Liver (tissue), 8 donors: ENCODE measurements at regions not wholly inside any gene's neighbourhood (a gene's known extent, or its start where the extent isn't known, plus 50 kb on each side); places are given as distances from the start of the nearest gene placed in this dataset.

Experiments
- DNase-seq: peaks from one replicate; pipeline ENCODE4 v3.0.0-alpha.2; 2017; ENCODE audit warnings: low spot score
- H3K27ac ChIP-seq, 2 donors: one replicate each; pipeline ENCODE4 v1.7.0; 2013; ENCODE audit warnings: inconsistent platforms in 2 of 2, low read length in 2 of 2, control low read depth in 1 of 2, low read depth in 1 of 2, mild to moderate bottlenecking in 1 of 2
- H3K27me3 ChIP-seq, 4 donors: one replicate each; pipeline versions ENCODE4 v1.6.1 to v1.7.0; 2013; ENCODE audit warnings: low read length in 3 of 4, inconsistent platforms in 1 of 4, mild to moderate bottlenecking in 1 of 4, moderate library complexity in 1 of 4; ENCODE audit not compliant: control insufficient read depth in 4 of 4, insufficient read depth in 4 of 4
- H3K36me3 ChIP-seq, 4 donors: one replicate each; pipeline versions ENCODE4 v1.6.1 to v1.7.0; 2013; ENCODE audit warnings: low read length in 3 of 4, mild to moderate bottlenecking in 3 of 4, low read depth in 1 of 4, moderate library complexity in 1 of 4; ENCODE audit not compliant: control insufficient read depth in 4 of 4, insufficient read depth in 3 of 4
- H3K4me1 ChIP-seq, 4 donors: one replicate each; pipeline versions ENCODE4 v1.6.1 to v1.7.0; 2013; ENCODE audit warnings: low read length in 3 of 4, mild to moderate bottlenecking in 3 of 4, moderate library complexity in 1 of 4; ENCODE audit not compliant: control insufficient read depth in 4 of 4, insufficient read depth in 4 of 4
- H3K4me3 ChIP-seq, 3 donors: one replicate each; pipeline versions ENCODE4 v1.6.1 to v1.7.0; 2013; ENCODE audit warnings: low read length in 3 of 3, control low read depth in 1 of 3, low read depth in 1 of 3, mild to moderate bottlenecking in 1 of 3
- H3K9ac ChIP-seq, 2 donors: one replicate each; pipeline ENCODE4 v1.7.0; 2013; ENCODE audit warnings: low read length in 2 of 2, mild to moderate bottlenecking in 2 of 2, moderate library complexity in 2 of 2, control low read depth in 1 of 2, low read depth in 1 of 2
- H3K9me3 ChIP-seq, 4 donors: one replicate each; pipeline versions ENCODE4 v1.6.1 to v1.7.0; 2013; ENCODE audit warnings: low read length in 3 of 4; ENCODE audit not compliant: control insufficient read depth in 4 of 4
- EGR1 ChIP-seq, 2 donors: IDR thresholded peaks; 2 replicates each; pipeline ENCODE4 v1.6.1; 2016 to 2018; ENCODE audit warnings: antibody characterized with exemption in 2 of 2, low read depth in 2 of 2
- FOXA1 ChIP-seq: IDR thresholded peaks from 2 replicates; pipeline ENCODE4 v1.6.1; 2016; ENCODE audit warnings: antibody characterized with exemption
- FOXA2 ChIP-seq: IDR thresholded peaks from 2 replicates; pipeline ENCODE4 v1.6.1; 2016; ENCODE audit warnings: antibody characterized with exemption
- GABPA ChIP-seq, 2 donors: IDR thresholded peaks in 1 of 2; conservative IDR thresholded peaks in 1 of 2; 2 replicates each; pipeline ENCODE4 v1.6.1; 2016; ENCODE audit warnings: antibody characterized with exemption in 2 of 2, mild to moderate bottlenecking in 1 of 2, moderate library complexity in 1 of 2
- HNF4A ChIP-seq, 2 donors: conservative IDR thresholded peaks; 2 replicates each; pipeline ENCODE4 v1.6.1; 2016; ENCODE audit warnings: antibody characterized with exemption in 2 of 2, mild to moderate bottlenecking in 2 of 2
- HNF4G ChIP-seq: IDR thresholded peaks from 2 replicates; pipeline ENCODE4 v1.6.1; 2016; ENCODE audit warnings: antibody characterized with exemption
- JUND ChIP-seq, 2 donors: IDR thresholded peaks; 2 replicates each; pipeline ENCODE4 v1.6.1; 2016; ENCODE audit warnings: antibody characterized with exemption in 2 of 2
- NR2F2 ChIP-seq: IDR thresholded peaks from 2 replicates; pipeline ENCODE4 v1.6.1; 2016; ENCODE audit warnings: antibody characterized with exemption
- RAD21 ChIP-seq, 2 donors: IDR thresholded peaks; 2 replicates each; pipeline ENCODE4 v1.6.1; 2016; ENCODE audit warnings: antibody characterized with exemption in 2 of 2, mild to moderate bottlenecking in 2 of 2
- RXRA ChIP-seq, 2 donors: IDR thresholded peaks; 2 replicates each; pipeline ENCODE4 v1.6.1; 2017 to 2018; ENCODE audit warnings: antibody characterized with exemption in 2 of 2, mild to moderate bottlenecking in 1 of 2
- SP1 ChIP-seq: IDR thresholded peaks from 2 replicates; pipeline ENCODE4 v1.6.1; 2018; ENCODE audit warnings: antibody characterized with exemption, mild to moderate bottlenecking
- TAF1 ChIP-seq: conservative IDR thresholded peaks from 2 replicates; pipeline ENCODE4 v1.6.1; 2016; ENCODE audit warnings: antibody characterized with exemption, mild to moderate bottlenecking
- YY1 ChIP-seq: IDR thresholded peaks from 2 replicates; pipeline ENCODE4 v1.6.1; 2016; ENCODE audit warnings: antibody characterized with exemption, mild to moderate bottlenecking
- WGBS: extraction: QIAGEN DNeasy Blood & Tissue Kit; methylation state at CpG from one replicate; pipeline ENCODE4 v1.1.7; 2013; 5-methylcytosine and 5-hydroxymethylcytosine counted together
- TF ChIP-seq, protein P1 (sequence below): IDR thresholded peaks from 2 replicates; pipeline ENCODE4 v1.6.1; 2016; ENCODE audit warnings: antibody characterized with exemption
- TF ChIP-seq, protein P2 (sequence below): fragments of 150-350 bp; IDR thresholded peaks from 2 replicates; pipeline ENCODE4 v1.5.1; 2017; ENCODE audit warnings: improper control_type of control experiment, low read depth, low read length; ENCODE audit not compliant: missing input control
- TF ChIP-seq, protein P3 (sequence below): IDR thresholded peaks from 2 replicates; pipeline ENCODE4 v1.6.1; 2016; ENCODE audit warnings: antibody characterized with exemption
- TF ChIP-seq, protein P4 (sequence below): IDR thresholded peaks from 2 replicates; pipeline ENCODE4 v1.6.1; 2016; ENCODE audit warnings: antibody characterized with exemption
- donor health status: healthy.
- donor health status: healthy.
- donor health status: healthy.
- donor health status: healthy.
- donor health status: healthy.

DNA sequence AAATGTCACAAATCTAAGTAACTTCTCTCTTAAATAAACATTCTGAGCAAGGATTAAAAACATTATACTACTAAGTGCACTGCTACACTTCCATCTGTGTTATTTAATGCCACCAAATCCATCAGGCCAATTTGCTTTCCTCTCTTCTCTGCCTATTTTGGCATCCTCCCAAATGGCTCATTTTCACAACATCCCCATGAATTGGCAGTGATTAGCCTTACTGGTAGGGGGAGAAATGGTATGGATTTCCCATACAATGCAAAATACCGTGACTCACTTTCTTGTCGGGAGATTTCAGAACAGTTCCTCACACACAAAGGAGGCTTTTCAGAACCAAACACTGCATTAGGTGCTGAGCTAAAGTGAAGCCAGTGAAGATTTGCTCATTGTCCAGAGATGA is 195.7 kb downstream of the MIS18A start:
- no peak overlapping the region for H3K9ac ChIP-seq
- H3K27me3 ChIP-seq = peaks cover 0 to 3% (median 0%) of the 10 kb centered on the region in 4 donors
- WGBS = 76% methylated on average over 2 of the region's 2 CpGs
- TF ChIP-seq, protein P1, sequence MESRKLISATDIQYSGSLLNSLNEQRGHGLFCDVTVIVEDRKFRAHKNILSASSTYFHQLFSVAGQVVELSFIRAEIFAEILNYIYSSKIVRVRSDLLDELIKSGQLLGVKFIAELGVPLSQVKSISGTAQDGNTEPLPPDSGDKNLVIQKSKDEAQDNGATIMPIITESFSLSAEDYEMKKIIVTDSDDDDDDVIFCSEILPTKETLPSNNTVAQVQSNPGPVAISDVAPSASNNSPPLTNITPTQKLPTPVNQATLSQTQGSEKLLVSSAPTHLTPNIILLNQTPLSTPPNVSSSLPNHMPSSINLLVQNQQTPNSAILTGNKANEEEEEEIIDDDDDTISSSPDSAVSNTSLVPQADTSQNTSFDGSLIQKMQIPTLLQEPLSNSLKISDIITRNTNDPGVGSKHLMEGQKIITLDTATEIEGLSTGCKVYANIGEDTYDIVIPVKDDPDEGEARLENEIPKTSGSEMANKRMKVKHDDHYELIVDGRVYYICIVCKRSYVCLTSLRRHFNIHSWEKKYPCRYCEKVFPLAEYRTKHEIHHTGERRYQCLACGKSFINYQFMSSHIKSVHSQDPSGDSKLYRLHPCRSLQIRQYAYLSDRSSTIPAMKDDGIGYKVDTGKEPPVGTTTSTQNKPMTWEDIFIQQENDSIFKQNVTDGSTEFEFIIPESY = no peak
- TF ChIP-seq FOXA1 (no peak), FOXA2 (no peak), GABPA (IDR thresholded peaks at IDR 0.05 in 1 of 2, conservative IDR thresholded peaks at IDR 0.05 in 1 of 2) (no peak), RAD21 (IDR thresholded peaks at IDR 0.05) (no peak), EGR1 (IDR thresholded peaks at IDR 0.05; ENCODE audit: low read depth in 2 of 2) (no peak), HNF4A (conservative IDR thresholded peaks at IDR 0.05) (no peak), YY1 (no peak), NR2F2 (no peak), JUND (IDR thresholded peaks at IDR 0.05) (no peak), SP1 (no peak), HNF4G (no peak), TAF1 (no peak), RXRA (IDR thresholded peaks at IDR 0.05) (no peak)
- TF ChIP-seq, protein P2, sequence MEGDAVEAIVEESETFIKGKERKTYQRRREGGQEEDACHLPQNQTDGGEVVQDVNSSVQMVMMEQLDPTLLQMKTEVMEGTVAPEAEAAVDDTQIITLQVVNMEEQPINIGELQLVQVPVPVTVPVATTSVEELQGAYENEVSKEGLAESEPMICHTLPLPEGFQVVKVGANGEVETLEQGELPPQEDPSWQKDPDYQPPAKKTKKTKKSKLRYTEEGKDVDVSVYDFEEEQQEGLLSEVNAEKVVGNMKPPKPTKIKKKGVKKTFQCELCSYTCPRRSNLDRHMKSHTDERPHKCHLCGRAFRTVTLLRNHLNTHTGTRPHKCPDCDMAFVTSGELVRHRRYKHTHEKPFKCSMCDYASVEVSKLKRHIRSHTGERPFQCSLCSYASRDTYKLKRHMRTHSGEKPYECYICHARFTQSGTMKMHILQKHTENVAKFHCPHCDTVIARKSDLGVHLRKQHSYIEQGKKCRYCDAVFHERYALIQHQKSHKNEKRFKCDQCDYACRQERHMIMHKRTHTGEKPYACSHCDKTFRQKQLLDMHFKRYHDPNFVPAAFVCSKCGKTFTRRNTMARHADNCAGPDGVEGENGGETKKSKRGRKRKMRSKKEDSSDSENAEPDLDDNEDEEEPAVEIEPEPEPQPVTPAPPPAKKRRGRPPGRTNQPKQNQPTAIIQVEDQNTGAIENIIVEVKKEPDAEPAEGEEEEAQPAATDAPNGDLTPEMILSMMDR = no peak
- TF ChIP-seq, protein P3, sequence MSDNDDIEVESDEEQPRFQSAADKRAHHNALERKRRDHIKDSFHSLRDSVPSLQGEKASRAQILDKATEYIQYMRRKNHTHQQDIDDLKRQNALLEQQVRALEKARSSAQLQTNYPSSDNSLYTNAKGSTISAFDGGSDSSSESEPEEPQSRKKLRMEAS = no peak
- TF ChIP-seq, protein P4, sequence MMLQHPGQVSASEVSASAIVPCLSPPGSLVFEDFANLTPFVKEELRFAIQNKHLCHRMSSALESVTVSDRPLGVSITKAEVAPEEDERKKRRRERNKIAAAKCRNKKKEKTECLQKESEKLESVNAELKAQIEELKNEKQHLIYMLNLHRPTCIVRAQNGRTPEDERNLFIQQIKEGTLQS = no peak
- H3K4me1 ChIP-seq = no peaks in the 10 kb centered on the region
- H3K27ac ChIP-seq = no peak overlapping the region
- H3K36me3 ChIP-seq = no peaks in the 10 kb centered on the region
- DNase-seq = no peak
- no peak overlapping the region for H3K4me3 ChIP-seq
- no peaks in the 10 kb centered on the region for H3K9me3 ChIP-seq

DNA sequence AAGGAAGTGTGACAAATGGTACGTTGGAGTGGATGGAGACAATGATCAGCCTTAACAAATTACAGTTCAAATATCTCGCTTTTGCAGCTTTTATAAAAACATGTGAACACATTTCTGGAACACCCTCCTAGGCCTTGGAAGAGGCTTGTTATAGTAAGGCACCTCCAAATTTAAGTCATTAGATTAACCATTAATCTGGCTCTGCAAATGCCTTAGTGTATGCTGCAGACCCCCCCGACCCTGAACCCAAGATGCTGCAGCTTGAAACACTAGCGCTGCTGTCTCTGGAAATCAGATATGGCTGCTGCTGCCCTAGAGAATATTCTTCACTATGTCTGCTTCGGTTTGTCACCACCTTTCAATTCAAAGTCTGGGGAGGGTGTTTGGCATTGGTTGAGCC is 196.4 kb downstream of the MIS18A start:
- TF ChIP-seq NR2F2 (no peak), JUND (IDR thresholded peaks at IDR 0.05) (no peak), YY1 (no peak), TAF1 (no peak), FOXA2 (no peak), FOXA1 (no peak), SP1 (no peak)
- TF ChIP-seq, protein P1 = no peak
- TF ChIP-seq, protein P4 = no peak
- no peaks in the 10 kb centered on the region for H3K9me3 ChIP-seq
- no peak overlapping the region for H3K4me3 ChIP-seq
- WGBS = 73% methylated on average over 5 of the region's 5 CpGs
- H3K9ac ChIP-seq = no peak overlapping the region
- H3K36me3 ChIP-seq = no peaks in the 10 kb centered on the region
- no peaks in the 10 kb centered on the region for H3K4me1 ChIP-seq
- no peak for DNase-seq
- peaks cover 0 to 3% (median 0%) of the 10 kb centered on the region in 4 donors for H3K27me3 ChIP-seq
- H3K27ac ChIP-seq = no peak overlapping the region
